ENCODE measurements at regions not wholly inside any gene's neighbourhood (a gene's known extent, or its start where the extent isn't known, plus 50 kb on each side); places are given as distances from the start of the nearest gene placed in this dataset.

GRCh38 chr13:68428292-68428691 is 1198.2 kb upstream of the PCDH9 start:
- TF ChIP-seq CTCF (IDR thresholded peaks at IDR 0.05; ENCODE audit: low read length), result no peak
- no peak for TF ChIP-seq EZH2phosphoT487 (IDR thresholded peaks at IDR 0.05; ENCODE audit: low read length)
